Thymus (tissue), 11 donors: ENCODE measurements at regions not wholly inside any gene's neighbourhood (a gene's known extent, or its start where the extent isn't known, plus 50 kb on each side); places are given as distances from the start of the nearest gene placed in this dataset.

Experiments
- DNase-seq, 9 donors: peaks; one replicate each; pipeline ENCODE4 v3.0.0-alpha.2; 2013; ENCODE audit warnings: low spot score in 9 of 9, low read depth in 6 of 9, missing footprints in 1 of 9
- H3K27ac ChIP-seq, 2 donors: one replicate each; pipeline ENCODE4 v1.5.1; 2013; ENCODE audit warnings: control low read depth in 1 of 2, low read depth in 1 of 2, low read length in 1 of 2, mild to moderate bottlenecking in 1 of 2, moderate library complexity in 1 of 2
- H3K27me3 ChIP-seq, 2 donors: one replicate each; pipeline ENCODE4 v1.5.1; 2013; ENCODE audit warnings: low read length in 1 of 2; ENCODE audit not compliant: control insufficient read depth in 2 of 2, insufficient read depth in 1 of 2
- H3K36me3 ChIP-seq, 2 donors: one replicate each; pipeline ENCODE4 v1.5.1; 2013; ENCODE audit warnings: low read length in 1 of 2, mild to moderate bottlenecking in 1 of 2, moderate library complexity in 1 of 2; ENCODE audit not compliant: control insufficient read depth in 2 of 2, insufficient read depth in 2 of 2
- H3K4me1 ChIP-seq, 2 donors: one replicate each; pipeline ENCODE4 v1.5.1; 2013; ENCODE audit warnings: low read length in 2 of 2; ENCODE audit not compliant: control insufficient read depth in 2 of 2, insufficient read depth in 2 of 2
- H3K4me3 ChIP-seq, 2 donors: one replicate each; pipeline ENCODE4 v1.5.1; 2013; ENCODE audit warnings: low read length in 2 of 2, control low read depth in 1 of 2, mild to moderate bottlenecking in 1 of 2
- H3K9me3 ChIP-seq, 2 donors: one replicate each; pipeline ENCODE4 v1.5.1; 2013; ENCODE audit warnings: low read length in 1 of 2, mild to moderate bottlenecking in 1 of 2; ENCODE audit not compliant: control insufficient read depth in 2 of 2, insufficient read depth in 1 of 2
- WGBS: extraction: QIAGEN DNeasy Blood & Tissue Kit; methylation state at CpG from one replicate; pipeline ENCODE4 v1.1.7; 2013; 5-methylcytosine and 5-hydroxymethylcytosine counted together
- donor health status: healthy.

DNA sequence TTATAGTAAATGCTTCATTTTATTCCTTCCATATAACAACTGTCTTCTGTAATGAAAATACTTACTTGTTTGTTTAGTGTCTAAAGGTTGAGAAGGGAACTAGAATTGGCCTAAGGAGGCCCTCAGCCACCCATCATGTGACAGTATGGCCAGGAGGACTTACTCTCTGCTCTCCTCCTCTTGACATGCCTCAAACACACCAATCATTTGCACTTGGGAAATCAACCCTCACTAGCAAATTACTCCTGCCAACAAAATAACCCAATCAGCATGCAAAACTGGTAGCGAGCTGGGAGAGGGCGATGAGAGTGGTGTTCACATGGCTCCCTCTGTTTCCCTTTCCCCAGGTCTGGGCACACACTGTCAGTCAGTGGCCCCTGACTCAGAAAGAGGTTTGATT lies 58.6 kb upstream of the MEF2C start:
- WGBS = 99% methylated on average over 2 of the region's 2 CpGs

DNA sequence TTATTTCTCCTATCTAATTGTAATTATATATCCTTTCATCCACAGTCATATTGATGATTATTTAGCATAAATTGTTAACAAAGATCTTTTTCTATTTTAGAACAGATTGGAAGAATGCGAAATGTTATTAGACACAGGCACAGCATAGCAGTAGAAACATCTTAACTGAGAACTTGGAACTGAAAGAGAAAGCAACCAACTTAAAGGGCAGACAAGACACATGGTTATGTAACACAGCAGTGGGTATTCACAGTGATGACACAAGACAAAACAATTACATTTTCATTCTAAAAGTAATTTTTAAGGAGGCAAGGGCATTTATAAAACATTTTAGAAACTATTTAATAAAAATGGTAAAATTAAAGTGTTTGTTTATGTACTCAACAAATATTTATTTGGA lies 57.7 kb upstream of the MEF2C start:
- no peaks in the 10 kb centered on the region for H3K36me3 ChIP-seq
- H3K4me3 ChIP-seq = no peak overlapping the region
- no peaks in the 10 kb centered on the region for H3K9me3 ChIP-seq
- 99% methylated on average over 1 of the region's 1 CpG for WGBS
- DNase-seq = peak in 1 of 9 donors; percentile 7
- no peak overlapping the region for H3K27ac ChIP-seq
- H3K27me3 ChIP-seq = no peaks in the 10 kb centered on the region
- H3K4me1 ChIP-seq = no peaks in the 10 kb centered on the region

More for the DNA sequence above, 58.6 kb upstream of the MEF2C start:
- H3K36me3 ChIP-seq = no peaks in the 10 kb centered on the region
- H3K27me3 ChIP-seq = no peaks in the 10 kb centered on the region
- no peaks in the 10 kb centered on the region for H3K4me1 ChIP-seq
- H3K9me3 ChIP-seq = no peaks in the 10 kb centered on the region
- H3K4me3 ChIP-seq = no peak overlapping the region
- no peak for DNase-seq
- no peak overlapping the region for H3K27ac ChIP-seq

DNA sequence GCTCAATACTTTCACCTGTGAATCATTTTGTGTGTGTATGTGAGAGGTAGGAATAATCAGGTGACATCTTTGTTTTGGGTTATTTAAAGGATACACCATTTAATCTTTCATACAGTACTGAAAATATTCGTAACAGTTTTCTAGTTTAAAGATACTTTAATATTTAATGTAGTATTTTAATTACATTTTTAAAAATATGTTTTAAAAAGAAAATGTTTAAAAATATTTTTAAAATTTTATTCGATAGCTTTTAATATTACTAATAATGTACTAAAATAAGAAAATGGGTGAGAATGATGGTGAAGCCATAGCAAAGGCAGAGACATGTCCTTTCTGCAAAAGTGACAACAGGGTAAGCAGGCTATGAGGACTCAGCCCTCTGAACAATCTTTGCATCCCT lies 56.3 kb upstream of the MEF2C start:
- Histone ChIP-seq H3K4me3 (no peak overlapping the region), H3K4me1 (no peaks in the 10 kb centered on the region), H3K36me3 (no peaks in the 10 kb centered on the region), H3K9me3 (no peaks in the 10 kb centered on the region), H3K27me3 (no peaks in the 10 kb centered on the region), H3K27ac (no peak overlapping the region)
- DNase-seq = no peak
- 96% methylated on average over 2 of the region's 2 CpGs for WGBS

DNA sequence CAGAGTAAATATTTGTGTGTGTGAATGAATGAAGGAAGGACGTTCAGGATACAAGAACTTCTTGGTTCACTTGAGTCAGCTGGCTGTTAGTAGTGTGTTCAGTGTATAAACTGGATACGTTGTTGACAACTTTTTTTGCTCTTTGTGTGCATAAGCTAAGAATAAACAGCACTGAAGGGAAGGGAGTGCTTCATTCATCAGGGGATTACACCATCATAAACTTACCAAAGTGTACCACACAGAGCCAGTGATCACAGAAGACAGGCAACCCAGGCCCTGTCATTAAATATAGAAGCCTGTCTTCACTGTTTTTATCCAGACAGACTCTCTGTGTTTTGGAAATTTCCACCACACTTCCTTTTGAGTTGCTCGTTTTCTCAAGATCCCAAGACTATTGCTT lies 55.5 kb upstream of the MEF2C start:
- no peak overlapping the region for H3K27ac ChIP-seq
- H3K9me3 ChIP-seq = no peaks in the 10 kb centered on the region
- H3K27me3 ChIP-seq = no peaks in the 10 kb centered on the region
- 92% methylated on average over 3 of the region's 3 CpGs for WGBS
- H3K4me3 ChIP-seq = no peak overlapping the region
- H3K36me3 ChIP-seq = no peaks in the 10 kb centered on the region
- DNase-seq = no peak
- H3K4me1 ChIP-seq = no peaks in the 10 kb centered on the region

DNA sequence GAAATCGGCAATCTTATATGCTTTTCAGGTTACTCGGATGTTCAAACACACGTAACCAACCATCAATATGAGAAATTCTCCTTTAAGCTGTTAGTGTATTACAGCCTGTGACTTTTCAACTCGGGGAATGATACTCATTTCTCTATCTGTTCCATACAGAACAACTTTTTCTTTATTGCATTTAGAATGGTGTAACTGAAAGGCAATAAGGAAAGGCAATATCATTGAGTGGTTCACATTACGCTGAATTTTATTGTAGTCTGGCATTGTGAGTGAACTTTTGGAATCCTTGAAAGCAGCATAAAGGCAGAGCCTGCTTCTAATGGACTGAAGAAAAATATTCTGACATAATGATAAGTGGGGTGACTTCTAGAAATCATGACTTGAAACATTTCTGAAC lies 54.4 kb upstream of the MEF2C start:
- Histone ChIP-seq H3K36me3 (no peaks in the 10 kb centered on the region), H3K27me3 (no peaks in the 10 kb centered on the region), H3K27ac (no peak overlapping the region), H3K9me3 (no peaks in the 10 kb centered on the region), H3K4me1 (no peaks in the 10 kb centered on the region), H3K4me3 (no peak overlapping the region)
- WGBS = 96% methylated on average over 5 of the region's 5 CpGs
- DNase-seq = no peak

DNA sequence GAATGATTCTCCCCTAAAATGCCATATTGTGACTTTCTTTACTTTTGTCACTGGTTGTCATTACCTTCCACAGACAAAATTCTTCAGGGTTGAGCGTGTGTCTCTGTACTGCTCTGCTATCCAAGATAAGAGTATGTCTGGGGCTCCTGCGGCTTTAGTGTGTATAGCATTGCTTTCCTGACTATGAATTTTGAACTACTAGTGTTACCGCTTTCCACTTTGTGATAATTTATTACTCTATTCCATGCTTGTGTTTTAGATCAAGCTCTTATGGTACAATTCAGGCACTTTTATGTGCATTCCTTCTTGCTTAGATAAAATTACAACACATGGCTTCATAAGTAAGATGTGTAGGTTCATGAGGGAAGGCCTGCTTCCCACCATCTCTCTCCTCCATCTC lies 51.5 kb upstream of the MEF2C start:
- no peaks in the 10 kb centered on the region for H3K36me3 ChIP-seq
- no peak overlapping the region for H3K27ac ChIP-seq
- H3K4me3 ChIP-seq = no peak overlapping the region
- no peak for DNase-seq
- no peaks in the 10 kb centered on the region for H3K27me3 ChIP-seq
- H3K4me1 ChIP-seq = no peaks in the 10 kb centered on the region
- WGBS = 98% methylated on average over 3 of the region's 3 CpGs
- H3K9me3 ChIP-seq = no peaks in the 10 kb centered on the region
